Fibroblast of lung (primary cell): ENCODE measurements at regions not wholly inside any gene's neighbourhood (a gene's known extent, or its start where the extent isn't known, plus 50 kb on each side); places are given as distances from the start of the nearest gene placed in this dataset.

ENCODE experiments used
- DNase-seq, 2 donors: peaks; one replicate each; pipeline versions ENCODE4 v3.0.0 to v3.0.0-alpha.2; 2010; ENCODE audit warnings: low read depth in 2 of 2
- H2AFZ ChIP-seq: 2 replicates; pipeline ENCODE4 v1.5.1; 2012; ENCODE audit warnings: low read length, control low read depth, inconsistent platforms
- H3K27ac ChIP-seq: 2 replicates; pipeline ENCODE4 v1.5.1; 2011; ENCODE audit warnings: low read length, control low read depth; ENCODE audit not compliant: insufficient read depth
- H3K27me3 ChIP-seq: 2 replicates; pipeline ENCODE4 v1.5.1; 2011; ENCODE audit warnings: mild to moderate bottlenecking, low read length; ENCODE audit not compliant: control insufficient read depth, insufficient read depth
- H3K36me3 ChIP-seq: 2 replicates; pipeline ENCODE4 v1.5.1; 2011; ENCODE audit warnings: low read length; ENCODE audit not compliant: control insufficient read depth, insufficient read depth
- H3K4me1 ChIP-seq: 2 replicates; pipeline ENCODE4 v1.5.1; 2011; ENCODE audit warnings: low read length; ENCODE audit not compliant: control insufficient read depth, insufficient read depth; ENCODE audit errors: extremely low read depth
- H3K4me2 ChIP-seq: 2 replicates; pipeline ENCODE4 v1.5.1; 2011; ENCODE audit warnings: low read length, control low read depth; ENCODE audit not compliant: insufficient read depth; ENCODE audit errors: extremely low read depth
- H3K4me3 ChIP-seq, 4 experiments: fragments of 200-600 bp in 1 of 4; sonication (generic) in 1 of 4; replicated peaks in 1 of 4; 2 replicates each; pipeline ENCODE4 v1.5.1; 2011 to 2016; ENCODE audit warnings: low read length in 4 of 4, low read depth in 3 of 4, mild to moderate bottlenecking in 3 of 4, control low read depth in 2 of 4, inconsistent platforms in 1 of 4, mixed read lengths in 1 of 4; ENCODE audit not compliant: insufficient read depth in 1 of 4; ENCODE audit errors: control extremely low read depth in 1 of 4
- H3K79me2 ChIP-seq: 2 replicates; pipeline ENCODE4 v1.5.1; 2012; ENCODE audit warnings: mild to moderate bottlenecking, low read length, inconsistent platforms; ENCODE audit not compliant: control insufficient read depth, insufficient read depth
- H3K9ac ChIP-seq: 2 replicates; pipeline ENCODE4 v1.5.1; 2011; ENCODE audit warnings: mild to moderate bottlenecking, low read length, control low read depth; ENCODE audit not compliant: insufficient read depth
- H3K9me3 ChIP-seq: 2 replicates; pipeline ENCODE4 v1.5.1; 2012; ENCODE audit warnings: low read depth, low read length; ENCODE audit not compliant: control insufficient read depth, insufficient read depth
- H4K20me1 ChIP-seq: 2 replicates; pipeline ENCODE4 v1.5.1; 2011; ENCODE audit warnings: low read length; ENCODE audit not compliant: control insufficient read depth, insufficient read depth; ENCODE audit errors: extremely low read depth
- EZH2 ChIP-seq: IDR thresholded peaks from 2 replicates; pipeline ENCODE4 v1.5.1; 2012; ENCODE audit warnings: low read length, control low read depth, mild to moderate bottlenecking; ENCODE audit errors: missing control alignments
- TF ChIP-seq, protein P1 (sequence below), 2 donors: IDR thresholded peaks in 1 of 2; conservative IDR thresholded peaks in 1 of 2; 1 replicate in 1 of 2; 2 replicates in 1 of 2; pipeline ENCODE4 v1.5.1; 2011 to 2012; ENCODE audit warnings: low read length in 2 of 2, control low read depth in 1 of 2, inconsistent platforms in 1 of 2, low read depth in 1 of 2, mild to moderate bottlenecking in 1 of 2

DNA sequence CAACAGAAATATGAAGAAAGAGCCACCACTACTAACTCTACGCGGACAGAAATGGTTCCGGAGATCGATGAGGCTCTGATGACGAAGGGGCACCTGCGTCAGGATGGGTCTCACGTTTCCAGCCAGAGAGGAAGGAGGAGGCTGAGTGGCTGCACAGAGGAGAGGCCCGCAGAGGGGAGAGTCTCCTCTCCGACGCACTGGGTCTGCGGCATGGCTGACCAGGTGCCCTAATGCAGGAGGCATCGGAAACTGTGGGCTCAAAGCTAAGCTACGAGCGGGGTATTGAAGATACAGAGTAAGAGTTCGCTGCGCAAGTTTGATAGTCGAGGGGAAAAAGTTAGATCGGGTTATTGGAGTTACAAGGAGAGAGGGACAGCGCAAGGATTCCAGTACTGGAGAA, 69.9 kb downstream of the TTLL2 start:
- H3K27me3 ChIP-seq, result no peaks in the 10 kb centered on the region

DNA sequence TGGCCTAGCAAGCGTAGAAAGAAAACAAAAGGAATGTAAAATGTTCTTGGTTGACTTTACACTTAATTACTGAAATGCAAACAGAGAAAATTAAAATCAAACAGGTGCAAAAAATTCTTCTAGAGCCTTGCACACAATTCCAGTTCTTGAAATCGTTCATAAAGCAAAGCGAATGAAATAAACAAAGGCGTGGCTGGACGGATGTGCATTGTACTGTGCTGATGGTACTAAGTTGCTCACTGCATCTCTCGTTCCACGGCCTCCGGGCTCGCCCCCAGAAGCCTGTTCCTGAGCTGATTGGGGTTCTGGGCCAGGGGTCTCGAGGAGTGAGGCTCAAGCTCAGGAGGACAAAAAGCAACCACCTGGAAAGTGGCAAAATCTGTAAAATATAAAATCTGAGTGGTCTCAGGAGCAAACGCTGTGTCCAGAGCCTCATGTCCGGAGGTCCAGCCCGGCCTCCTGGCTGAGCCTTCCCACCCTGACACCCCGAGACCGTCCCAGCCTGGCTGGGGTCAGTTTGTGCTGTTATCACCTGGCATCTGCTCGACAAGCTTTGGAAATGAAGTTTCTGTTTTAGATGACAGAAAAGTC, 71.3 kb downstream of the TTLL2 start:
- Histone ChIP-seq H3K27ac (no peak overlapping the region), H2AFZ (no peak overlapping the region), H3K36me3 (no peaks in the 10 kb centered on the region), H3K9me3 (no peaks in the 10 kb centered on the region), H3K27me3 (no peaks in the 10 kb centered on the region), H3K9ac (no peak overlapping the region), H3K4me2 (no peak overlapping the region), H3K4me3 (no peak overlapping the region), H4K20me1 (no peaks in the 10 kb centered on the region), H3K4me1 (no peaks in the 10 kb centered on the region), H3K79me2 (no peaks in the 10 kb centered on the region)
- TF ChIP-seq, protein P1, sequence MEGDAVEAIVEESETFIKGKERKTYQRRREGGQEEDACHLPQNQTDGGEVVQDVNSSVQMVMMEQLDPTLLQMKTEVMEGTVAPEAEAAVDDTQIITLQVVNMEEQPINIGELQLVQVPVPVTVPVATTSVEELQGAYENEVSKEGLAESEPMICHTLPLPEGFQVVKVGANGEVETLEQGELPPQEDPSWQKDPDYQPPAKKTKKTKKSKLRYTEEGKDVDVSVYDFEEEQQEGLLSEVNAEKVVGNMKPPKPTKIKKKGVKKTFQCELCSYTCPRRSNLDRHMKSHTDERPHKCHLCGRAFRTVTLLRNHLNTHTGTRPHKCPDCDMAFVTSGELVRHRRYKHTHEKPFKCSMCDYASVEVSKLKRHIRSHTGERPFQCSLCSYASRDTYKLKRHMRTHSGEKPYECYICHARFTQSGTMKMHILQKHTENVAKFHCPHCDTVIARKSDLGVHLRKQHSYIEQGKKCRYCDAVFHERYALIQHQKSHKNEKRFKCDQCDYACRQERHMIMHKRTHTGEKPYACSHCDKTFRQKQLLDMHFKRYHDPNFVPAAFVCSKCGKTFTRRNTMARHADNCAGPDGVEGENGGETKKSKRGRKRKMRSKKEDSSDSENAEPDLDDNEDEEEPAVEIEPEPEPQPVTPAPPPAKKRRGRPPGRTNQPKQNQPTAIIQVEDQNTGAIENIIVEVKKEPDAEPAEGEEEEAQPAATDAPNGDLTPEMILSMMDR (conservative IDR thresholded peaks at IDR 0.05 in 1 of 2, IDR thresholded peaks at IDR 0.05 in 1 of 2; ENCODE audit: low read depth in 1 of 2, low read length in 2 of 2), result no peak
- no peak for TF ChIP-seq EZH2
- DNase-seq, result no peak

More for the DNA sequence above, 69.9 kb downstream of the TTLL2 start:
- DNase-seq, result no peak
- Histone ChIP-seq H4K20me1 (no peaks in the 10 kb centered on the region), H2AFZ (no peak overlapping the region), H3K79me2 (no peaks in the 10 kb centered on the region), H3K9ac (no peak overlapping the region), H3K9me3 (no peaks in the 10 kb centered on the region), H3K27ac (no peak overlapping the region), H3K4me3 (no peak overlapping the region), H3K4me1 (no peaks in the 10 kb centered on the region), H3K36me3 (no peaks in the 10 kb centered on the region), H3K4me2 (no peak overlapping the region)
- TF ChIP-seq, protein P1 (conservative IDR thresholded peaks at IDR 0.05 in 1 of 2, IDR thresholded peaks at IDR 0.05 in 1 of 2; ENCODE audit: low read depth in 1 of 2, low read length in 2 of 2), result no peak
- TF ChIP-seq EZH2, result no peak

DNA sequence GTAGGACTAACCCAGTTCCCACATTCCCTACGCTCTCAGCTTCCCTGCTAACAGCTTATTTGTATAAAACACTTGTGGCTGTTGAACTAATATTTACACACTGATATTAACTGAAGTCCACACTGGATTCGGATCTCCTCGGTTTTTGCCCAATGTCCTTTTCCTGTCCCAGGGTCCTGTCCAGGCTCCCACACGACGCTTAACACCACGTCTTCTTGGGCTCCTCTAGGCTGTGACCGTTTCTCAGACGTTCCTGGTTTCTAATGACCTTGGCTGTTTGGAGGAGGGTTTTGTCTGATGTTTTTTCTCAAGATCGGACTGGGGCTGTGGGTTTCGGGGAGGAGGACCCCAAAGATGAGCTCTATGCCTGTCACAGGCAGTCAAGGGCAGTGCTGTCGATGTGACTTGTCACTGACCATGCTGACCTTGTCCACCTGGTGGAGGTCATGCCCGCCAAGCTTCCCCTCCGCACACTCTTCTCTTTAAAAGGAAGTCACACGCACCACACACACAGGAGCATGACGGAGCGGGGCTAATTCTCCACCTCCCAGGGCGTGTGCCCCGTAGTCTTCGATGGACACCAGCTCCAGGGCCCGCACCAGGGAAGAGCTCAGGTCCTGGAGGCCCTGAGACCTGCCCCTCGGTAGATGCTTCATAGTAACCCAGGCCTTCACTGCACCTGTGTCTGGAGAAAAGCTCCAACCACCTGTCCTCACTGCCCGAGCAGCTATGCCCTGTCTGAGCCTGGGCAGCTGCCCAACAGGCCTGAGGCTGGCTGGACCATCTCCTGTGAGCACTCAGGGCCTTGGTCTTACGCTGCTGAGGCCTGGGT, 72.0 kb downstream of the TTLL2 start:
- Histone ChIP-seq H3K79me2 (no peaks in the 10 kb centered on the region), H4K20me1 (no peaks in the 10 kb centered on the region), H3K4me3 (no peak overlapping the region), H2AFZ (no peak overlapping the region), H3K9me3 (no peaks in the 10 kb centered on the region), H3K36me3 (no peaks in the 10 kb centered on the region), H3K27me3 (no peaks in the 10 kb centered on the region), H3K27ac (no peak overlapping the region), H3K4me2 (no peak overlapping the region), H3K9ac (no peak overlapping the region), H3K4me1 (no peaks in the 10 kb centered on the region)
- no peak for TF ChIP-seq EZH2
- TF ChIP-seq, protein P1 (conservative IDR thresholded peaks at IDR 0.05 in 1 of 2, IDR thresholded peaks at IDR 0.05 in 1 of 2; ENCODE audit: low read depth in 1 of 2, low read length in 2 of 2), result no peak
- DNase-seq, result no peak
